SK-N-SH treated with all-trans-retinoic acid at 6 μM for 48 hours (cell line): ENCODE measurements at regions not wholly inside any gene's neighbourhood (a gene's known extent, or its start where the extent isn't known, plus 50 kb on each side); places are given as distances from the start of the nearest gene placed in this dataset.

Experiments used
- CSDC2 ChIP-seq: fragments of 250-450 bp; sonication (Bioruptor Pico); IDR thresholded peaks from 2 replicates; pipeline ENCODE4 v1.5.0; 2020; ENCODE audit warnings: mild to moderate bottlenecking, moderate library complexity
- GLIS3 ChIP-seq: fragments of 250-450 bp; sonication (Bioruptor Pico); IDR thresholded peaks from 2 replicates; pipeline ENCODE4 v1.5.0; 2020; ENCODE audit warnings: mild to moderate bottlenecking, moderate library complexity
- ISL1 ChIP-seq: fragments of 250-450 bp; sonication (Bioruptor Pico); IDR thresholded peaks from 2 replicates; pipeline ENCODE4 v2.1.2; 2022; ENCODE audit warnings: mild to moderate bottlenecking, moderate library complexity
- PPARA ChIP-seq: fragments of 250-450 bp; sonication (Bioruptor Pico); IDR thresholded peaks from 2 replicates; pipeline ENCODE4 v1.5.0; 2020; ENCODE audit warnings: mild to moderate bottlenecking, borderline replicate concordance
- RARB ChIP-seq: fragments of 250-450 bp; sonication (Bioruptor Pico); IDR thresholded peaks from 2 replicates; pipeline ENCODE4 v1.8.0; 2021; ENCODE audit warnings: mild to moderate bottlenecking, moderate library complexity
- TOX ChIP-seq: fragments of 250-450 bp; sonication (Bioruptor Pico); IDR thresholded peaks from 2 replicates; pipeline ENCODE4 v1.8.0; 2021; ENCODE audit warnings: mild to moderate bottlenecking, moderate library complexity, borderline replicate concordance
- ZFP30 ChIP-seq: fragments of 450-650 bp; formaldehyde crosslinking; IDR thresholded peaks from 2 replicates; pipeline ENCODE4 v1.5.0; 2022; ENCODE audit warnings: mild to moderate bottlenecking, moderate library complexity
- TF ChIP-seq, protein P1 (sequence below): fragments of 250-450 bp; sonication (Bioruptor Pico); IDR thresholded peaks from 2 replicates; pipeline ENCODE4 v1.8.0; 2020; ENCODE audit warnings: mild to moderate bottlenecking, moderate library complexity, borderline replicate concordance
- TF ChIP-seq, protein P2 (sequence below): fragments of 250-450 bp; sonication (Bioruptor Pico); IDR thresholded peaks from 2 replicates; pipeline ENCODE4 v1.8.0; 2021; ENCODE audit warnings: low read depth, mild to moderate bottlenecking, moderate library complexity, borderline replicate concordance

DNA sequence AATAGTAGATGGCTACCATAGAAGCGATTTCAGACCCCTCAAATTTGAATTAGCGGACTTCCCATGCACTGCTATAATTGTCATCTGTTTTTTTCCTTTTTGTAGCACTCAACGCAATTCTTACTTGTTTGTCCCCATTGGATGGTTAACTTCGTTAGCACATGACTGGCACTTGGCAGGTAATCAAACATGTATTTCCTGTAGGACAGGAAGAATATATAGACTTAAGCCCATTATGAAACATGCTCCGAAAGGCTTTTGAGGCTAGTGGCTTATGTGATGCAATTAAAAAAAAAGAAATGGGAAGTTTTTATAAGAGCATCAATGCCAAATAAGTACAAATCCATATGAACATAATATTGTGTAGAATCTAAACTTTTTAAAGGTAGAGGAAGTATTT, 301.2 kb downstream of the PSAT1 start:
- TF ChIP-seq RARB (CRISPR knock-in tag) (no peak), ISL1 (no peak), ZFP30 (CRISPR knock-in tag) (no peak), PPARA (CRISPR knock-in tag) (no peak), TOX (CRISPR knock-in tag) (no peak), CSDC2 (CRISPR knock-in tag) (no peak), GLIS3 (CRISPR knock-in tag) (no peak)
- TF ChIP-seq, protein P1, sequence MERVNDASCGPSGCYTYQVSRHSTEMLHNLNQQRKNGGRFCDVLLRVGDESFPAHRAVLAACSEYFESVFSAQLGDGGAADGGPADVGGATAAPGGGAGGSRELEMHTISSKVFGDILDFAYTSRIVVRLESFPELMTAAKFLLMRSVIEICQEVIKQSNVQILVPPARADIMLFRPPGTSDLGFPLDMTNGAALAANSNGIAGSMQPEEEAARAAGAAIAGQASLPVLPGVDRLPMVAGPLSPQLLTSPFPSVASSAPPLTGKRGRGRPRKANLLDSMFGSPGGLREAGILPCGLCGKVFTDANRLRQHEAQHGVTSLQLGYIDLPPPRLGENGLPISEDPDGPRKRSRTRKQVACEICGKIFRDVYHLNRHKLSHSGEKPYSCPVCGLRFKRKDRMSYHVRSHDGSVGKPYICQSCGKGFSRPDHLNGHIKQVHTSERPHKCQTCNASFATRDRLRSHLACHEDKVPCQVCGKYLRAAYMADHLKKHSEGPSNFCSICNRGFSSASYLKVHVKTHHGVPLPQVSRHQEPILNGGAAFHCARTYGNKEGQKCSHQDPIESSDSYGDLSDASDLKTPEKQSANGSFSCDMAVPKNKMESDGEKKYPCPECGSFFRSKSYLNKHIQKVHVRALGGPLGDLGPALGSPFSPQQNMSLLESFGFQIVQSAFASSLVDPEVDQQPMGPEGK (CRISPR knock-in tag) = no peak
- TF ChIP-seq, protein P2, sequence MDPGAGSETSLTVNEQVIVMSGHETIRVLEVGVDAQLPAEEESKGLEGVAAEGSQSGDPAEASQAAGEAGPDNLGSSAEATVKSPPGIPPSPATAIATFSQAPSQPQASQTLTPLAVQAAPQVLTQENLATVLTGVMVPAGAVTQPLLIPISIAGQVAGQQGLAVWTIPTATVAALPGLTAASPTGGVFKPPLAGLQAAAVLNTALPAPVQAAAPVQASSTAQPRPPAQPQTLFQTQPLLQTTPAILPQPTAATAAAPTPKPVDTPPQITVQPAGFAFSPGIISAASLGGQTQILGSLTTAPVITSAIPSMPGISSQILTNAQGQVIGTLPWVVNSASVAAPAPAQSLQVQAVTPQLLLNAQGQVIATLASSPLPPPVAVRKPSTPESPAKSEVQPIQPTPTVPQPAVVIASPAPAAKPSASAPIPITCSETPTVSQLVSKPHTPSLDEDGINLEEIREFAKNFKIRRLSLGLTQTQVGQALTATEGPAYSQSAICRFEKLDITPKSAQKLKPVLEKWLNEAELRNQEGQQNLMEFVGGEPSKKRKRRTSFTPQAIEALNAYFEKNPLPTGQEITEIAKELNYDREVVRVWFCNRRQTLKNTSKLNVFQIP = no peak
